Duodenal mucosa (tissue), 2 donors: ENCODE measurements at regions not wholly inside any gene's neighbourhood (a gene's known extent, or its start where the extent isn't known, plus 50 kb on each side); places are given as distances from the start of the nearest gene placed in this dataset.
"Not testable (repeated sequence)": the region's sequence is repeated elsewhere in the genome, so short reads cannot be mapped to it uniquely, and the experiment has no call there.

Source experiments
- H3K27ac ChIP-seq: one replicate; pipeline ENCODE4 v1.7.0; 2013; ENCODE audit warnings: low read depth, low read length
- H3K27me3 ChIP-seq, 2 donors: one replicate each; pipeline ENCODE4 v1.7.0; 2013; ENCODE audit warnings: low read length in 2 of 2, control low read depth in 1 of 2; ENCODE audit not compliant: insufficient read depth in 2 of 2, control insufficient read depth in 1 of 2
- H3K36me3 ChIP-seq, 2 donors: one replicate each; pipeline ENCODE4 v1.7.0; 2013; ENCODE audit warnings: low read length in 2 of 2, control low read depth in 1 of 2; ENCODE audit not compliant: insufficient read depth in 2 of 2, control insufficient read depth in 1 of 2
- H3K4me1 ChIP-seq, 2 donors: one replicate each; pipeline ENCODE4 v1.7.0; 2013; ENCODE audit warnings: low read length in 2 of 2, control low read depth in 1 of 2; ENCODE audit not compliant: insufficient read depth in 2 of 2, control insufficient read depth in 1 of 2
- H3K4me3 ChIP-seq, 2 donors: one replicate each; pipeline ENCODE4 v1.7.0; 2013; ENCODE audit warnings: low read length in 2 of 2, low read depth in 1 of 2
- H3K9ac ChIP-seq, 2 donors: one replicate each; pipeline ENCODE4 v1.7.0; 2013; ENCODE audit warnings: low read length in 2 of 2, low read depth in 1 of 2
- H3K9me3 ChIP-seq, 2 donors: one replicate each; pipeline ENCODE4 v1.7.0; 2013; ENCODE audit warnings: low read length in 2 of 2, control low read depth in 1 of 2; ENCODE audit not compliant: control insufficient read depth in 1 of 2

DNA sequence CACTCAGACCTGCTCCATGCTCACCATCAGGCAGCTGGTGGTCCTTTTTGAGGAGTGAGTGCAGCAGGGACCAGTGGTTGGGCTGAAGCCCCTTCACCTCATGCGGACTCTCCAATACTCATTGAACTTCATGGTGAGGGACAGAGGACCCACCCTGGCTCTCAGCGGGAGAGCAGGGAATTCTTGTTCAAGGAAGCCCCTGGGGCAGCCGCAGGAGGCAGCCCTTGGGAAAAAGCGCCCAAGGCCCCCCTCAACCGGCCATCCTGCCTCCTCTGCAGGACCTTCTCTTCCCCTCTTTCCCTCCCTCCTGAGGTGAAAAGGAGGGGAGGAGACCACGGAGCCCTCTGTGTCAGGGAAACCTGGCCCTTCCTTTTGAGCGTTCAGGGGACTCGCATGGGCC, 4510.9 kb upstream of the OR11H1 start:
- not testable (repeated sequence) for H3K9ac ChIP-seq, H3K4me3 ChIP-seq, H3K36me3 ChIP-seq, H3K4me1 ChIP-seq, H3K27me3 ChIP-seq, H3K27ac ChIP-seq, H3K9me3 ChIP-seq

DNA sequence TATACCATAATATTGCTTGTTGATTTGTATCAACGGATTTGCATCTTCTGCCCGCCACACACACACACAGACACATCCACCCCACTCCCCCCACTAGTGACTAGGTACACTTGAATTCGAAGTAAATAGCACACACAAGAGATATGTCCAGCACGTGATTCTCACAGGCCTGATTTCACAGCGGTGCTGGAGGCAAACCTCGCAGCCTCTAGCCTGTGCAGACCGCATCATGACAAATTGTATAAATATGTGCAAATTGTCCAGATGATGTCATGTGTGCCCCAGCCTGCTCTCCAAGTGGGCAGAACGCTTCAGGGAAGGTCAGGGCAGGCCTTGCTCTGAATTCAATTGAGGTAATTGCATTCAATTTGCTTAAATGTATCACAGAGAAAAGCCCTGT, 4507.5 kb upstream of the OR11H1 start:
- H3K4me1 ChIP-seq, H3K9me3 ChIP-seq, H3K4me3 ChIP-seq, H3K36me3 ChIP-seq, H3K27ac ChIP-seq, H3K27me3 ChIP-seq, H3K9ac ChIP-seq: not testable (repeated sequence)

DNA sequence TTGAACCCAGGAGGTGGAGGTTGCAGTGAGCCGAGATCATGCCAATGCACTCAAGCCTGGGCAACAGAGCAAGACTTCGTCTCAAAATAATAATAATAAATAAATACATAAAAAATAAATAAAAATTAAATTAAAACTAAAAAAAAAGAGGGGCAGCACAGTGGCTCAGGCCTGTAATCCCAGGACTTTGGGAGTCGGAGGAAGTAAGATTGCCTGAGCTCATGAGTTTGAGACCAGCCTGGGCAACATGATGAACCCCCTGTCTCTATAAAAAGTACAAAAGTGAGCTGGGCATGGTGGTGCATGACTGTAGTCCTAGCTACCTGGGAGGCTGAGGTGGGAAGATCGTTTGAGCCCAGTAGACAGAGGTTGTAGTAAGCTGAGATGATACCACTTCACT, 4501.5 kb upstream of the OR11H1 start:
- H3K9me3 ChIP-seq, result peaks cover 31 to 40% of the 10 kb centered on the region in 2 donors
- not testable (repeated sequence) for H3K4me3 ChIP-seq, H3K9ac ChIP-seq, H3K27me3 ChIP-seq, H3K36me3 ChIP-seq, H3K27ac ChIP-seq, H3K4me1 ChIP-seq

DNA sequence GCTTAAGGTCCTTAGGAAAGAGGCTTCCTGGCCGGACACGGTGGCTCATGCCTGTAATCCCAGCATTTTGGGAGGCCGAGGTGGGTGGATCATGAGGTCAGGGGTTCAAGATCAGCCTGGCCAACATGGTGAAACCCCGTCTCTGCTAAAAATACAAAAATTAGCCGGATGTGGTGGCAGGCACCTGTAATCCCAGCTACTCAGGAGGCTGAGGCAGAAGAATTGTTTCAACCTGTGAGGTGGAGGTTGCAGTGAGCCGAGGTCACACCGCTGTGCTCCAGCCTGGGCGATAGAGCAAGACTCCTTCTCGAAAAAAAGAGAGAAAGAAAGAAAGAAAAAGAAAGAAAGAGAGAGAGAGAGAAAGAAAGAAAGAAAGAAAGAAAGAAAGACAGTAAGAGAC, 4500.9 kb upstream of the OR11H1 start:
- H3K27me3 ChIP-seq, H3K4me1 ChIP-seq, H3K27ac ChIP-seq, H3K4me3 ChIP-seq, H3K36me3 ChIP-seq, H3K9ac ChIP-seq: not testable (repeated sequence)
- H3K9me3 ChIP-seq, result peaks cover 35 to 44% of the 10 kb centered on the region in 2 donors

DNA sequence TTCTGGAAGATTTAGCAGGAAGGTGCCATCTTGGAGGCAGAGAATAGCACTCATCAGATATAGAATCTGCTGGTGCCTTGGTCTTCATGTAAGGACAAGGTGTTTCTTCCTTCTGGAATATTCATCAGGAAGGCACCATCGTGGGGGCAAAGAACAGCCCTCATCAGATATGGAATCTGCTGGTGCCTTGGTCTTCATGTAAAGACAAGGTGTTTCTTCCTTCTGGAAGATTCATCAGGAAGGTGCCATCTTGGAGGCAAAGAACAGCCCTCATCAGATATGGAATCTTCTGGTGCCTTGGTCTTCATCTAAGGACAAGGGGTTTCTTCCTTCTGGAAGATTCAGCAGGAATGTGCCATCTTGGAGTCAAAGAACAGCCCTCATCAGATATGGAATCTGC, 4500.5 kb upstream of the OR11H1 start:
- H3K36me3 ChIP-seq, H3K9ac ChIP-seq, H3K27ac ChIP-seq, H3K4me3 ChIP-seq, H3K4me1 ChIP-seq, H3K27me3 ChIP-seq: not testable (repeated sequence)
- H3K9me3 ChIP-seq, result peaks cover 38 to 48% of the 10 kb centered on the region in 2 donors

DNA sequence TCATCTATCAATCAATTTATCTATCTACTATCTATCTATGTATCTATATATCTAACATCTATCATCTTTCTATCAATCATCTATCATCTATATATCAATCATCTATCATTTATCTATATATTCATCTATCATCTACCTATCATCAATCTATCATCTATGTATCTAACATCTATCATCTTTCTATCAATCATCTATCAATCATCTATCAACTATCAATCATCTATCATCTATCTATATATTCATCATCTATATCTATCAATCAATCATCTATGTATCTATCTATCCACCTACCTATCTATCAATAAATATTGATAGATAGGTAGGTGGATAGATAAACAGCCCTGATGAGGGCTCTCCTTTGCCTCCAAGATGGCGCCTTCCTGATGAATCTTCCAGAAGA, 4499.8 kb upstream of the OR11H1 start:
- H3K27ac ChIP-seq, H3K36me3 ChIP-seq, H3K4me1 ChIP-seq, H3K4me3 ChIP-seq, H3K9ac ChIP-seq, H3K27me3 ChIP-seq: not testable (repeated sequence)
- peaks cover 34 to 44% of the 10 kb centered on the region in 2 donors for H3K9me3 ChIP-seq

DNA sequence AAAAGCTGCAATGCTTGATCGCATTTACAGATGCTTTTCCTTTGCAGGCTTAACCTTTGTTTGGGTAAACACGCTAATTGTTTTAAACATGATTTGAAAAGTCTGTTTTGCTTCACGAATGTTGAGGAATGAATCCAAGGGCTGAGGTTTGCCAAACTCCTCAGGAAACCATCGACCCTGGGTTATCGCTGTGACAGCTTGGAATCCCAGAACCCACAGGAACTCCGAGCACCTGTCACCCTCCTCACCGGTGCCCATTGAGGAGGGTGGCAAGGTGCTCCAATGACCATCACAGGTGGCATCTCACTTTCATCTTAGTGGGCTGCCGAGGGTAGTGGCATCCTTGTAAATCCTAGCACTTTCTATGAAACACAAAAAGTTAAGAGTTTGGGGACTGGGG, 4498.5 kb upstream of the OR11H1 start:
- not testable (repeated sequence) for H3K4me3 ChIP-seq, H3K27me3 ChIP-seq, H3K4me1 ChIP-seq, H3K36me3 ChIP-seq, H3K27ac ChIP-seq, H3K9ac ChIP-seq
- peaks cover 39 to 49% of the 10 kb centered on the region in 2 donors for H3K9me3 ChIP-seq

DNA sequence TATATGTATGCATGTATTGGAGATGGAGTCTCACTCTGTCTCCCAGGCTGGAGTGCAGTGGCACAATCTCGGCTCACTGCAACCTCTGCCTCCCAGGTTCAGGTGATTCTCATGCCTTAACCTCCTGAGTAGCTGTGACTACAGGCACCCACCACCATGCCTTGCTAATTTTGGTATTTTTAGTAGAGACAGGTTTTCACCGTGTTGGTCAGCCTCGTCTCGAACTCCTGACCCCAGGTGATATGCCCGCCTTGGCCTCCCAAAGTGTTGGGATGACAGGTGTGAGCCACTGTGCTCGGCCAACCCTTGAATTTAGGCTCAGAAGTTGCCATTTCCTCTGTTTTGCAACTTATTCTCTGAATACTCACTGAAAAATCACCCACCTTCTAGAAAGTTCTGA, 4498.0 kb upstream of the OR11H1 start:
- not testable (repeated sequence) for H3K9ac ChIP-seq, H3K27ac ChIP-seq, H3K4me3 ChIP-seq, H3K4me1 ChIP-seq, H3K27me3 ChIP-seq, H3K36me3 ChIP-seq
- peaks cover 42 to 53% of the 10 kb centered on the region in 2 donors for H3K9me3 ChIP-seq

DNA sequence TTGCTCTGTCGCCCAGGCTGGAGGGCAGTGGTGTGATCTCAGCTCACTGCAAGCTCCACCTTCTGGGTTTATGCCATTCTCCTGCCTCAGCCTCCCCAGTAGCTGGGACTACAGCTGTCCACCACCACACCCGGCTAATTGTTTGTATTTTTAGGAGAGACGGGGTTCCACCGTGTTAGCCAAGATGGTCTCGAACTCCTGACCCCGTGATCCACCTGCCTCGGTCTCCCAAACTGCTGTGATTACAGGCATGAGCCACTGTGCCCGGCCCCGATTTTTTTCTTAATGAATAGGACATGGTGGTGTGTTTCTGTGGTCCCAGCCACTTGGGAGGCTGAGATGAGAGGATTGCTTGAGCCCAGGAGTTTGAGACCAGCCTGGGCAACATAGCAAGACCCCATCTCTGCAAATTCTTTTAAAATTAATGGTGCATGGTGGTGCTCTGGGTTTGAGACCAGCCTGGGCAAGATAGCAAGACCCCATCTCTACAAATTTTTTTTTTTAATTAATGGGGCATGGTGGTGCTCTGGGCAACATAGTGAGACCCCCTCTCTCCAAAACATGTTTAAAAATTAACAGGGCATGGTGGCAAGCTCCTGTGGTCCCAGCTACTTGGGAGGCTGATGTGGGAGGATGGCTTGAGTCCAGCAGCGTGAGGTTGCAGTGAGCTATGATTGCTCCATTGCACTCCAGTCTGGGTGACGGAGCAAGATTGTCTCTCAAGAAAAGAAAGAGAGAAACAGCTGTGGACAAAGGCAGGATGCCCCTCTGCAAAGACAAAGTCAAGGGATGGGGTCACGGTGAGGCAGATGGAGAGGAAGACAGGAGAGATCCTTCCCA, 4497.2 kb upstream of the OR11H1 start:
- H3K9me3 ChIP-seq, result peaks cover 47 to 60% of the 10 kb centered on the region in 2 donors

DNA sequence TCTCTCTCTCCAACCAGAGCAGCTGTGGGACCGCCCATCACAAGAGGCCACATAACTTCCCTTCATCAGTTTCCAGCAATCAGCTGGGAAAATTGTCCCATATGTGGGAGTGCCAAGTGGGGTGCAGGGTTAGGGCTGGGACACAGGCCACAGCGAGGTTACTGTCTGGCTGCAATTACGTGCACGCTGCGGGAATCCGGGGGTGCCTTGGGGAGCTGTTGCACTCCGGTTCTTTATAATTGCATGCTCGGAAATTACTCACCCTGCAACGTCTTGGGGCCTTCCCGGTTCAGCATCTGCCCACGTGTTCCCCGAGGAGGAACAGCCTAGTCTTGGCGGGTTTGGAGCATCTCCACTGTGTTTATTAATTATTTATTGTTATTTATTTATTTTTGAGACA, 4495.9 kb upstream of the OR11H1 start:
- not testable (repeated sequence) for H3K27me3 ChIP-seq, H3K4me1 ChIP-seq, H3K36me3 ChIP-seq, H3K9ac ChIP-seq, H3K4me3 ChIP-seq, H3K27ac ChIP-seq
- H3K9me3 ChIP-seq, result peaks cover 51 to 63% of the 10 kb centered on the region in 2 donors

More for the DNA sequence above, 4497.2 kb upstream of the OR11H1 start:
- not testable (repeated sequence) for H3K4me1 ChIP-seq, H3K36me3 ChIP-seq, H3K9ac ChIP-seq, H3K27ac ChIP-seq, H3K4me3 ChIP-seq, H3K27me3 ChIP-seq

DNA sequence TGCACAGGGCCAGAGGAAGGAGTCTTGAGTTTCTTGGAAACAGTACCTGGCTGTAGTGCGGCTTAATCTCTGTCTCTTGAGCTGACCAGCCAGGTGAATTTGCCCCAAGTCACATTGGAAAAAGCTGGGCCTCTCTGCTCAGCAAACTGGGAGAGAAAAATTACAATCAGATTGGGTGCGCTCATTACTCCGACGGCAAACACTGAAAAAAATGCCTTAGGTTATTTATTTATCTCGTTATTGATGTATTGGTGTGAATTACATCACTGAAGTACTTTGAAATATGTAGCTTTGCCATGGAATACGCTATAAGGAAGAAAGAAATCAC, 4493.4 kb upstream of the OR11H1 start:
- H3K9me3 ChIP-seq, result peaks cover 51 to 66% of the 10 kb centered on the region in 2 donors
- H3K36me3 ChIP-seq, H3K27me3 ChIP-seq, H3K27ac ChIP-seq, H3K4me1 ChIP-seq, H3K9ac ChIP-seq: not testable (repeated sequence)
- peak overlapping the region in 1 of 2 donors; percentile 4 for H3K4me3 ChIP-seq
